Right hindlimb (tissue), 1 donor: ENCODE measurements at regions not wholly inside any gene's neighbourhood (a gene's known extent, or its start where the extent isn't known, plus 50 kb on each side); places are given as distances from the start of the nearest gene placed in this dataset.
A peak's percentile ranks its signal among the peaks of the same experiment; 100 is the strongest.

Experiments
- DNase-seq: peaks from one replicate; pipeline ENCODE4 v3.0.0-alpha.2; 2018

DNA sequence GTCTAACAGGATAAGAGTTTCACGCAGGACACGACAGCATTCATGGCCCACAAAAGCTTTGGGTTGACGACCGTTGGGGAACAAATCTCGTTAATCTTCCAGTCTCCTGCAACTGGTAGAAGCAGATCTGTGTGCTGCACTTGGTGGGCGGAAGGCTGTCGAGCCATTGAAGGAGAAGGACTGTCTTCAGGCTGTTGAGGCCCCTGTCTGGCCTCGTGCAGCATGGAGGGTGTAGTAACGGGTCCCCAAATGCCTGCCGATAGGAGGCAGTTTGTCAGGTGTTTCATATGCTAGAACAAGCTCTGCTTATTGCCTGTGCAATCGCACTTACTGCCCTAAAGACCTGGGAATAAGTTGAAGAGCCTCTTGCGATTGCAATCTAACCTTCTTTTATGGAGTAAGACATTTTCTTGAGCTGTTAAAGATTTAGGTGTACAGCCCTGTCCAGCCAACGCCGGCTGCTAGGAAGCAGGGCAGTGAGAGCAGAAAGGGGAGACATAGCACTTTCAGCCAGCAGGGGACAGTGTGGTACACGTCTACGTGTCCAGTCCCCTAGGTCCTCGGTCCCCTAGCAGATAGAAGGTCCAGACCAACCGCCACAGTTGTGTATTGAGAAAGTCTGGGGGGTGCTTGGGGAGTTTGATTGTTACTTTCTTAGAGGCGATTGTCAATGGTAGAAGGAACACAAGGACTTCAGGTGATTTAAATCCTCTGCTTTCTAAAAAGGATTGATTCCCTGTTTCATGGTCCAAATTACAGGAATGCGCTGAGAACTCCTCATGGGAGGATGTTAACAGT, 102.3 kb upstream of the TMPRSS2 start:
- DNase-seq = peak; percentile 50

DNA sequence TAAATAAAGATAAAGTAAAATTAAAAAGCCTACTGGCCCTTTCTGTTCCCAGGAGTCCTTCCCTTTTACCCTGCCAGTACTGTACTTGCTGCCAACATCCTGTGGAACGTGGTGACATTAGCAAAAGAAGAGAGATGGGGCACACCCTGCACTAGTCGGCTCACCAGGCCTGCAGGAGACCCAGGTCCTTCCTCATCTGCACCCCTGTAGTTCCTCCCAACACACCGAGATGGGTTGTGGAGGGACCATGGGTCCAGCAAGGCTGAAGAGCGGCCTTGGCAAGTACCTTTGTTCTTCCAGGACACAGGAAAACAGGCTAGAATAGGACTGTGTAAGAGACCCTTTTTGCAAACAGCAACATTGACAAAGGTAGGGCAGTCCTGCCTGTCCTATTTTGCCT, 98.7 kb upstream of the TMPRSS2 start:
- no peak for DNase-seq

DNA sequence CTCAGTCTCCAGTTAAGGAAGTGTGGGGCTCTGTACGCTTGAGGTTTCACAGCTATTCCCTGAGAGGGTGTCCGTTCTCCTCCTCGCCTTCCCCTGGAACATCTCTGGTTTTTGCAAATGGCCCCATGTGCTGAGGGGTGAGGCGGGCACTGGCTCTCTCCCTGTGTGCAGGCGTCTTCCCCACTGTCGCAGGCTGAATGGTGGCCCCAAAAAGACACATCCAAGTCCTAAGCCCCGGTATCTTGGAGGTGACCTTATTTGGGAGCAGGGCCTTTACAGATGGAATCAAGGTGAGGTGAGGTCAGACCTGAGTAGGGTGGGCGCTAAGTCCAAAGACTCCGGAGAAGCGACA, 98.0 kb upstream of the TMPRSS2 start:
- no peak for DNase-seq

DNA sequence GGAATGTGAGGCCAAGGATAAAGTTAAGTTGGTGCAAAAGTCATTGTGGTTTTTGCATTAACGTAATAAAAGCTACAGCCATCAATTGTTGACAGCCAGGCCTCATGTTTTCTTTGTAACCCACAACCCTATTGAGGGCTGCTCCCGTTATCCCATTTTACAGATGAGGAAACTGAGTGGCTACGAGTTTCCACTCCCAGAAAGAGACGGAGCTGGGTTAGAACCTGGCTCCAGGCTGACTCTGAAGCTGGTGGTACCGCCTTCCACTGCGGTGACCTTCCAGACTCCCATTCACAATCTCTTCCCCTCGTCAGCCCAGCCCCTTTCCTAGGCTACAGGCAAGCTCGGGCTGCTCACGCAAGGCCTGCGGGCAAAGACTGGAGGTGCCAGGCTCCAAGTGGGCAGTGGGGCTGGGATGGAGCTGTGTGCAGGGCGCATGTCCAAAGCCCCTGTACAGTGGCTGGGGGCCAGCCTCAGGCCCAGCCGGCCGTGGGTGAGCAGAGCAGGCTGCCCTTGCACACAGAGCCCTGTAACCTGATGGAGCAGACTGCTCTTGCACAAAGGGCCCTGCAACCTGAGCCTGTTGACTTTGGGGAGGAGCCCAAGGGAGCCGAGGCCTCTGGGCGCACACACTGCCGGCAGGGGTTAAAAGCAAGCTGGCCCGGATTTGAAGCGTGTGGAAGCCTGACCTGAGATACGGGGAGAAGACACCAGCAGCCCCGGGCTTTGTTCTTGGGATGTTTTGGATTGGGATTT, 97.4 kb upstream of the TMPRSS2 start:
- peak; percentile 15 for DNase-seq

DNA sequence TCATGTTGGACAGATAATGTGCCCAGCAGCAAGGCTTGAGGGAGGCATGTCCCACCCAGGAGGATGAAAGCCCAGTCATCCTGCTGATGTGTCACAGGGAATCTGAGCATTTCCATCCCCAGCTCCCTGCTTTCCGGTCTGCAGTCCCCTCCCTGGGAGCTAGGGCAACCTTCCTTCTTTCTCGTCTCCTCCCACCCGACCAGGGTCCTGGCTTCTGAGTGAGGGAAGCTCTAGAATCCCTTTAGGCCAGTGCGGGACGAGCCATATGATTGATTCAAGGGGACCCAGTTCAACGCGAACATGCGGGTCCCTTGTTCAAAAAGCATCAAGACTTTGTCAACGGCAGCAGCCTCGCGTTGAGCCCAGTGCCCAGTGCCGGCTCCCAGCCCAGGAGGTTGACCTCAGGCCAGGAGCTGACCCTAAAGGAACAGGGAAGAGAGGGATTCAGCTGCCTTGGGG, 96.7 kb upstream of the TMPRSS2 start:
- peak; percentile 2 for DNase-seq

DNA sequence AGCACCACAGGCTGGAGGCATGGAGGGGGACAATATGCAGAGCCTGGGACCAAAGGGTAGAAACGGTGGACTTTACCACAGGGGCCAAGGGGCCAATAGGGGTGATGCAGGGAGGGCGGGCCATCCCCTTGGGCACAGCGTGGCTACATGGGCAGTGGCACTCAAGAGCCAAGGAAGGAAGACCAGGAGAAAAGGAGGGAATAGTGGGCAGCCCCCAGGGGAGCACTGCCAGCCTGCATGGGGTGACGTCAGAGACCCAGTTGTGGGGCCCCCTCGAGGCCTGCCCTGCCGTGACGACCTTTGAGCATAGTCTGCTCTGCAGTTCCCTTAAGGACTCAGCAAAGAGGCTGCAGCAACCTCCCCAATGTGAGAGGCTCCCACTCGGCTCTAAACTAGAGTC, 95.5 kb upstream of the TMPRSS2 start:
- DNase-seq = peak; percentile 10

DNA sequence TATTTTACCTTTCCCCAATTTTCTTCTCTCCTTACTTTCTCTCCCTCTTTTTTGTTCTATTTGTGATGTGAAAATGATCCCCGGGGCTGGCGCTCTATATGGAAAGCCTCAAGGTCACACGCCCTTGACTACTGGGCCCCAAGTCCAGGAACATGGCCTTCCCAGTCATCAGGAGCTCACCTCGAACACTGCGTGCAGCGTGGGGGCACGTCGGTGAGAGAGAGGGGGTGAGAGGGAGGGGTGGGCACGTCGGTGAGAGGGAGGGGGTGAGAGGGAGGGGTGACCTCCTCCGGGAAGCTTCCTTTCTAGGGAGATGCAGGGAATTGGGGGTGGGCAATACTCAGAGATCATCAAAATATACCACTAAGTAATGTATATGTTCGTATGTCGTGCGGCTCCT, 94.6 kb upstream of the TMPRSS2 start:
- peak; percentile 9 for DNase-seq

DNA sequence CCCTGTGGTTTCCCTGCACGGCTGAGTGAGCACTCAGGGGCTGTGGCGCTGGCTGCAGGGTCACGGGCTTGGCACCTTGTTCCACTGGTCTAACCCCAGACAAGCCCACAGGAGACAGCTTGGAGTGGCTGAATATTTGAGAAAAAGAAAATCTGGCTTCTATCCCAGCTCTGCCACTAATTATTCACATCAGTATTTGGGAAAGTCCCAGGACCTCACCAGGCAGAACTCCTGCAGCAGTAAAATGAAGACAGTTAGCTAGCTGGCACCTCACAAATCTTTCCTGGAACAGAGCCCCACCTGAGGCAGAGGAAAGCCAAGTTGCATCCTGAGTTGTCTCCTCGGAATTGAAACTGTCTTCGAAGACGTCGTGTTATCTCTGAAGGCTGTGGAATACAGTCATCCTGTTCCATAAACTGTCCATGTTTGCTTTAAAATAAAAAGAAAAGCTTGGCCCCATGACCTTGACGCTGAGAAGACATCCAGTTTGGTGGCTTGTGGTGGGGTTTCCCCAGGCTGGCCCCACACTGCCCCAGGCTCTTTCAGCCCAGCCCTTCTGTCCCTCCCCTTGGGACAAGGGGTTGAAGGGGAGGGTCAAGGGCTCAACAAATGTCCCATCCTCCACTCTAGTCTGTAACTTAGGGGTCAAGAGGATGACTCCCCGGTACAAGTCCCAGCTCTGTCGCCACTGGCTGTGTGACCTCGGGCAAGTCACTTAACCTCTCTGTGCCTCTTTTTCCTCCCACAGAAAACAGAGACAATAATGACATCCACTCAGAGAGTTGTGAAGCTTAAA, 93.8 kb upstream of the TMPRSS2 start:
- DNase-seq = peak; percentile 27

DNA sequence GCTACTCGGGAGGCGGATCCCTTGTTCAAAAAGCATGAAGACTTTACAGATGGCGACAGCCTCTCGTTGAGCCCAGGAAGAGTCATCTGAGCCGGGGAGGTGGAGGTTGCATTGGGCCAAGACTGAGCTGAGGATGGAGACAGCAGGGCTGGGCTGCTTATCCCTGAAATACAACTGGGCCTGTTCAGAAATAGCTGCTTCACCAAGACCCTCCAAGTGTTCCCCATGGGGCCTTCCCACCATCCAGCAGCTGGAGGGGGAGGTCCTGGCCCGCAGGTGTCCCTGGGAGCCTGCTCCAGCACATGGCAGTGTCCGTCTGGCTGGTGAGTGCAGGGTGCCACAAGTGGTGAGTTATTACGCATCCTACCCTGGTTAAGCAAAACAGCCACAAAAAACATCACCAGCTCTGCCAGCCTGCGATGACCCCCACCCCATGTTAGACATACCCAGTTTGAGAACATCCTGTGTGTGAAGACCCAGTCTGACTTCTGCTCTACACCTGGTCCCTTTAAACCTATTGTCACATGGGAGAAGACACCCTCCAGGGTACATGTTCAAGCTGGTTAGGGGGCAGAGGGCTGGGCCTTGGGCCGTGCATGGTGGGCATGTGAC, 93.1 kb upstream of the TMPRSS2 start:
- DNase-seq = peak; percentile 5

DNA sequence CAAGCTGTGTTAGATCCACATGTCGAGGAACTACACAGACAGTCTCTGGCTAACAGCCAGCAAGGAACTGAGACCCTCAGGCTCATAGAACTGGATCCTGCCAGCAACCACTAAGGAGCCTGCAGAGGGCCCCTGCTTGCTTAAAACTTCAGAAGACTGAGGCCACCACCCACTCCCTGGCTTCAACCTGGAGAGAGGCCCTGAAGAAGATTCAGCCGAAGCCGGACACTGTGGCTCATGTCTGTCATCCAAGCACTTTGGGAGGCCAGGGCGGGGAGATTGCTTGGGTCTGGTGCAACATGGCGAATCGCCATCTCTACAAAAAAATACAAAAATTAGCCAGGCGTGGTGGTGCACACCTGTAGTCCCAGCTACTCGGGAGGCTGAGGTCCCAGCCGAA, 92.6 kb upstream of the TMPRSS2 start:
- no peak for DNase-seq

DNA sequence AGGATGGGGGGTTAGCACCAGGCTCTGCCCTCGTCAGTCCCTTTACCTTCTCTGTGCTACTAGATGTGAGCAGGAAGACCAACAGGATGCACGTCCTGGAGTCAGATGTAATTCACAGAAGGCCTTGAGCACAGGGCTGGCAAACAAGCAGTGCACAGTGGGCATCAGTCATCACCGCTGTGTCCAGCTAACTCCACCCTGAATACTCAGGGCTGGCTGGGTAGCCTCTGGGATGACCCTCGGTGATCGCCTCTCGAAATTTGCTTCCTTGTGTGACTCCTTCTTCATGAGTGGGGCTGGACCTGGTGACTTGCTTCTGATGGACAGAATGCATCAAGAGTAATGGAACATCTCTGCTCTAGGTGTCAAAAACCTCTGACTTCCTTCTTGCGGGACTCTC, 92.2 kb upstream of the TMPRSS2 start:
- peak; percentile 5 for DNase-seq

DNA sequence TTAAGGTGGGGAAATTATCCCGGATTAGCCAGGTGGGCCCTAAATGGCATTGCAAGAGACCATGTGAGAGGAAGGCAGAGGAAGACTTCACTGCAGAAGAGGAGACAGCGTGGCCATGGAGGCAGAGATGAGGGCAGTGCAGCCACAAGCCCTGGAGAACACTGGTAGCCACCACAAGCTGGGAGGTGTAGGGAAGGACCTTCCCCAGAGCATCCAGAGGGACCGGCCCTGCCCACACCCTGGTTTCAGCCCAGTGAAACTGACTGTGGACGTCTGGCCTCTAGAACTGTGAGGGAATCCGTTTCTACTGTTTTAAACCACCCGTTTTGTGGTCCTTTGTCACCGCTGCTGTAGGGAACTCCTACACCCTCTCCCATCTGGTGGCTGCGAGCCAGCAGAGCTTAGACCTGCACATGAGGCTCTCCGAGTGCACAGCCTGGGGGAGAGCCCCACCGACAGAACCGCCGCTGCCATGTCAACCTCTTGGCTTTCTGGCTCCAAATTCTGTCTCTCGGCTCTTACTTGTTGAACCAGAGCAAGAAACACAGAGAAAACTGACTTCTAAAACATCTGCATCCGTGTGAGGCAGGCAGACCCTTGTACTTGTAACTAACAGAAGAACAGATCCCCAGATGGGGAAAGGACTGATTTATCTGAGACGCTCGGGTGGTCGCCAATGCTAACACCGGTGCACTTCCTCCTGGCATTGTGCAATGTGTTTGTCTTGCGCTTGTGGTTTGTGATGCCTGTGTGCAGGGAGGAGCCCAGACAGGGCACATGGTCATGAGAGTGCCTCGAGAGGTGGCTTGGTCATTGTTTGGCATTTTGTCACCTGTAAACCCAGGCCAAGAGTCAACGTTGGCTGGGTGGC, 90.8 kb upstream of the TMPRSS2 start:
- no peak for DNase-seq

DNA sequence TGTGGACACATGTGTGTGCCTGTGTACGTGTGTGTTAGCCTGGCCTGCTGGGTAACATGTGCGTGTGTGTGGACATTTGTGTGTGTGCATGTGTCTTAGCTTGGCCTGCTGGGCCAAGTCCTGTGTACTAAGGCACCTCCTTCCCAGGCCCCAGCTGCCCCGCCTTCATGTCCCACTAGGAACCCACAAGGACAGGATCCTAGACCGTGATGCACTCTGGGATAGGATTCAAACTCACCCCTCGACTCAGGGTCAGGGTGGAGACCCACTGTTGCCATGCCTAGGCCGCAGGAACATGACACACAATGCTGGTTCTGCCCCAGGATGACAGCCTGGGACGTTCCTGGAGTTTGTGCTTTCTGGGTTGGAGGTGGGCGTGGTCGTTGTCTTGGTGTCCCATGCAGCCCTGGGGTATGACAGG, 89.9 kb upstream of the TMPRSS2 start:
- no peak for DNase-seq

DNA sequence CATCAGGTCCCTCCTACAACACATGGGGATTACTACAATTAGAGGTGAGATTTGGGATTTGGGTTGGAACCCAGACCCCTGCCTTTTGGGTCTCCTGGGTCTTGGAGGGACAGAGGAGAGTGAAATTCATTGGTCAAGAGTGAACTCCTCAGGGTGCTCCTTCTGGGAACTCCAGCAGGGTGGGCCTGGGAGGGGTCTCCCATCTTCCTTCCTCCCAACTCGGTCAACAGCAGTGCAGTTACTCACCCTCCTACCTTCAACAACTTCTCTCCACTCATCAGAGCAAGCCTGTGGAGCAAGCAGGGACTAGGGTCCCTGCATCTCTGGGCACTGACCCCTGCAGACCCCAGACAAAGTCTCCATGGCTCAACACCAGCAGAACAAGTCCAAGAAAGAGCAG, 89.3 kb upstream of the TMPRSS2 start:
- no peak for DNase-seq

DNA sequence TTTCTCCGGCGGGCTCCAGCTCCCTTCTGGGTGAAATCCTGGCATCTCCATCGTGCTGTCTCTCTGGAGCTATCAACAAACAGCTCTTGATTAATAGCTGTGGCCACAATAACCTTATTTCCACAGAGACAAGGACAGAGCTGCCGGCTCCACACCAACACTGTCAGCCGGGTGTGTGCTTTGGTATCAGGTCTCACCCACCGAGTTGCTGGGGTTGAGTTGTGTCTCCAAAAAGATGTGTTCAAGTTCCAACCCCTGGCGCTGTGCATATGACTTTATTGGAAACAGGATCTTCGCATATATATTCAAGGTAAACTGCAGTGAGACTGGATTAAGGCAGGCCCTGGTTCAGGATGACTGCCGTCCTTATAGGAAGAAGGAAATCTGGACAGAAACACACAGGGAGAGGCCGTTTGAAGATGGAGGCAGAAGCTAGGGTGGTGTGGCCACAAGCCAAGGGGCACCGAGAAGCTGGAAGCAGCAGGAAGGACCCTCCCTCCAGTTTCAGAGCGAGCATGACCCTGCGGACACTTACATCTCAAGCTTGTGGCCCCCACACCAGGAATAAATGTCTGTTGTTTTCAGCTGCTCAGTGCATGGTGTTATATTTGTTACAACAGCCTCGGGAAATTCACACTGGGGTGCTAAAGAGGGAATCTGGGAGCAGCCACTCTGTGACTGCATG, 88.4 kb upstream of the TMPRSS2 start:
- DNase-seq = no peak

DNA sequence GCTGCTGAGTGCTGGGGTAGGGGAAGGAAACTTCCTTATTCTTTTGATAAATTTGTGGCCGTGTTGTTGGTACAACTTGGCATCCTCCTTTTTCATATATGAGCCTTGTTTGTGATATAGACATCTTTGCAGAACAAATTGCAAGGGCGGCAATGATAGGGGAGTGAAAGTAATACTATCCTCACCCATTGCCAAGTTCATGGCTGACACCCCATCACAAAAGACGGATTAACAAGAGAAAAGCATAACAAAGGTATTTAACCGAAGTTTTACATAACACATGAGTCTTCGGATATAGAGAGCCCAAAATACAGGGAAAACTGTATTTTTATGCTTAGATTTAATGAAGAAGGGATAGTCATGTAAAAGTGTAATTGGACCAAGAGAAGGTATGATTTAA, 86.3 kb upstream of the TMPRSS2 start:
- no peak for DNase-seq

DNA sequence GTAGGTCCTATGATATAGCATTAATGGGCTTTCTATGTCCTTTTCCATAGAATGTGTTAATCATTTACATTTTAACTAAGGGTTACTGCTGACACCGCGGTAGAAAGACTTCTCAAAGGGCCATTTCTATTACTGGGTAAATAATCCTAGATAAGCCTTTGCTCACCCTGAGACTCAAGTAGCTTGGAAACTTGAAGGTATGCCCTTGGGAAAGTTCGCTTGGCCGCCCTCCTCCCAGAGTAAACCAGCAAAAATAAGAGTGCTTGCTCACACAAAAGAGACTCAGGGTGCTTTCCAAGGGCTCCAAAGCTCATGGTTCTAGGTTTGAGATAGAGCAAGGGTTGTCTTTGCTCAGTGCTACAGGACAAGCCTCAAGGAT, 85.8 kb upstream of the TMPRSS2 start:
- DNase-seq = no peak

DNA sequence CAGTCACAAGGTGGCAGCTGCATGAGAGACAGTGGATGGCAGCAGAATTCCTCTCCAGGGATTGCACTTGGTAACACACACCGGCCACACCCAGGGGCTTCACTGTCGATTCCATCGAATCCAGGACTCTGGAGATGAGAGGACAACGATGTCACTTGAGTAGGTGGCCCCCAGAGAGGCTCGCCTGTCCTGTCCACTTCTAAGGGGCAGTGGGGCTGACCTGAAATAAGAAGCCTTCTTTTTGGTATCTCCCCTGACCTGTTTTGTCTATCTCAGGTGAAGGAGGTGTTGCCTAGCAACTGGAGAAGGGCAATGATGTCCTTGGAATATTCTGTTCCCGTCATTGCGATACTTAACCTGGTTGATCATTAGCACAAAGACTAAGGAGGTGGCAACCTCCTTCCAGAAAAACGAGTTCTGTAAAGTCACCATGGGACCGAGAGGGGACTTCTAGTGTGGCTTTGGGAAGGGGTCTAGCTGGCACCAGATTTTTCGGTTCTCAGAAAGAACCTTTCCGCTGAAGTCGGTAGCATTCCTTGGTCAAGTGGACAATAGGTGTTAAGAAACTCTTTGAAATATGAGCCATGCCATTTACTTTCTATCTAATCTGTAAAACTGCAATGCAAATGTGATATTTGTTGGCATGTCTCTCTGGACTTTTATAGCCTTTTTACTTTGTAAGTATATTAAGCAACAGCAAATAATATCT, 85.2 kb upstream of the TMPRSS2 start:
- no peak for DNase-seq

DNA sequence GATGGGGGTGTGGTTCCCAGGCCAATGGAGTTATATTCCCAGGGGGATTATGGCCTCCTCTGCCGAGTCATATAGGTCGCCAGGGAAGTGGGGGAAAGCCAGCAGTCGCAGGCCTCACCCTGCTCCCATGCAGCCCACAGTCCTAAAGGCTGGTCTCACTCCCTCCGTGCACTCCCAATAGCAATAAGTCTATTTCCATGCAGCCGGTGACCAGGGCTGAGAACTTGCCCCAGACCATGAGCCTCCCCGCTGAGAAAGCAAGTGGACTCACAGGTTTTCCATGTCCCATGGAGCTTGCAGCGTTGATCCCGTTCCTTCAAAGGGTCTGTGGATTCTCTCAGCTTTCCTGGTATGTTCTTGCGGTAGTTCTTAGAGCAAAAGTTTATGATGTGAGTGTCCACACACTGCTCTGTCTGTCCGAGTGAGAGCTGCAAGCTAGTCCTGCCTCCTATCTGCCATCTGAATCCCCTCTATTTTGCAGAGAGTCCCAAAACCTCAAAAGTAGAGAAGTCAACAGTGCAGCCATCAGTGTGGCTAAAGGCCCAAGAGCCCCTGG, 81.7 kb upstream of the TMPRSS2 start:
- DNase-seq = no peak

DNA sequence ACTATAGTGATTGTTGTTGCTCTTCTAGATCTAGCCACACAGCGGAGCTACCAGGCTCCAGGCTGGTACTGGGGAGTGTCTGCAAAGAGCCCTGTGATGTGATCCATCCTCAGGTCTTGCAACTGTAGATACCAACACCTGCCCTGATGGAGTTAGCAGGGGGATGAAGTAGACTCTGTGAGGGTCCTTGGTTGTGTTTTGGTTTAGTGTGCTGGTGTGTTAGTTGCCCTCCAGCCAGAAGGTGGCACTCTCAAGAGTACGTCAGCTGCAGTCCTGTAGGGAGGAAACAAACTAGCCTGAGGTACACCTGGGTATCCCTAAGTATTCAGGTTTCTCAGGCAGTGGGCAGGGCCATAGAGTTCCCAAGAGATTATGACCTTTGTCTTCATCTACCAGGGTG, 81.2 kb upstream of the TMPRSS2 start:
- no peak for DNase-seq
